Spleen (tissue), 7 donors: ENCODE measurements at regions not wholly inside any gene's neighbourhood (a gene's known extent, or its start where the extent isn't known, plus 50 kb on each side); places are given as distances from the start of the nearest gene placed in this dataset.

Experiments used
- POLR2A ChIP-seq, 3 donors: fragments of 450-650 bp; IDR thresholded peaks; one replicate each; pipeline ENCODE4 v1.5.1; 2017; ENCODE audit warnings: antibody characterized with exemption in 3 of 3, mild to moderate bottlenecking in 1 of 3
- POLR2AphosphoS5 ChIP-seq, 3 donors: sonication (generic); formaldehyde crosslinking; IDR thresholded peaks; one replicate each; pipeline ENCODE4 v1.5.1; 2017; ENCODE audit warnings: antibody characterized with exemption in 3 of 3
- TF ChIP-seq, protein P1 (sequence below), 11 experiments: fragments of 200-600 bp in 7 of 11; fragments of 450-650 bp in 4 of 11; sonication (generic) in 4 of 11; IDR thresholded peaks in 8 of 11; conservative IDR thresholded peaks in 3 of 11; 1 replicate in 7 of 11; 2 replicates in 4 of 11; pipeline versions ENCODE4 v1.4.0 to v1.8.0; 2016 to 2021; ENCODE audit warnings: antibody characterized with exemption in 11 of 11, inconsistent platforms in 4 of 11, mild to moderate bottlenecking in 1 of 11
- donor health status: DM: no; HTN: no; CAD: no; lungs with moderate emphysema.
- donor health status: DM: no; HTN: no; CAD: no.
- donor health status: DM: no; HTN: no; CAD: no.

DNA sequence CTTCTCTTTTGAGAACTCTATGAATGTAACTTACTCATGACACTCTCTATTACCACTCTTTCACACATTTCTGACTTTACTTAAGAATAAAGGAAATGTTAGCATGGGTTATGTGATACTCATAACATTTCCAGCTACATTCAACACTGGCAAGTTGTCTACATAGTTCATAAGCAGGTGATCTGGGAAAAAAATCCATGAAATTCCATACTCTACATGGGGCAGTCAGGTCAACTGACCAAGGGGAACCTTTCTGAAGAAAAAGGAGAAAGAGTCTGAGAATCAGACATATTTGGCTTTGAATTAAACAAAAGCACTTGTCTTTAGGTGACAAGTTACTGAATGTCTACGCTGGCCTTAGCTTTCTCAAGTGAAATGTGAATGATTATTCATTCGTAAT, 329.1 kb upstream of the ROBO1 start:
- TF ChIP-seq POLR2A (IDR thresholded peaks at IDR 0.05) (no peak), POLR2AphosphoS5 (IDR thresholded peaks at IDR 0.05) (no peak)
- TF ChIP-seq, protein P1, sequence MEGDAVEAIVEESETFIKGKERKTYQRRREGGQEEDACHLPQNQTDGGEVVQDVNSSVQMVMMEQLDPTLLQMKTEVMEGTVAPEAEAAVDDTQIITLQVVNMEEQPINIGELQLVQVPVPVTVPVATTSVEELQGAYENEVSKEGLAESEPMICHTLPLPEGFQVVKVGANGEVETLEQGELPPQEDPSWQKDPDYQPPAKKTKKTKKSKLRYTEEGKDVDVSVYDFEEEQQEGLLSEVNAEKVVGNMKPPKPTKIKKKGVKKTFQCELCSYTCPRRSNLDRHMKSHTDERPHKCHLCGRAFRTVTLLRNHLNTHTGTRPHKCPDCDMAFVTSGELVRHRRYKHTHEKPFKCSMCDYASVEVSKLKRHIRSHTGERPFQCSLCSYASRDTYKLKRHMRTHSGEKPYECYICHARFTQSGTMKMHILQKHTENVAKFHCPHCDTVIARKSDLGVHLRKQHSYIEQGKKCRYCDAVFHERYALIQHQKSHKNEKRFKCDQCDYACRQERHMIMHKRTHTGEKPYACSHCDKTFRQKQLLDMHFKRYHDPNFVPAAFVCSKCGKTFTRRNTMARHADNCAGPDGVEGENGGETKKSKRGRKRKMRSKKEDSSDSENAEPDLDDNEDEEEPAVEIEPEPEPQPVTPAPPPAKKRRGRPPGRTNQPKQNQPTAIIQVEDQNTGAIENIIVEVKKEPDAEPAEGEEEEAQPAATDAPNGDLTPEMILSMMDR (IDR thresholded peaks at IDR 0.05 in 8 of 11, conservative IDR thresholded peaks at IDR 0.05 in 3 of 11), result no peak
